ENCODE measurements at regions not wholly inside any gene's neighbourhood (a gene's known extent, or its start where the extent isn't known, plus 50 kb on each side); places are given as distances from the start of the nearest gene placed in this dataset.
A peak's percentile ranks its signal among the peaks of the same experiment; 100 is the strongest.
"Not testable (repeated sequence)": the region's sequence is repeated elsewhere in the genome, so short reads cannot be mapped to it uniquely, and the experiment has no call there.

GRCh38 chr10:38209332-38209731, 115.2 kb downstream of the ZNF37A start:
- DNase-seq, result no peak

- not testable (repeated sequence) for DNase-seq
Measured at GRCh38 chr10:38209748-38210147, 115.6 kb downstream of the ZNF37A start.

GRCh38 chr10:38212460-38212859, 118.3 kb downstream of the ZNF37A start:
- no peak for DNase-seq

GRCh38 chr10:38226385-38226784, 132.2 kb downstream of the ZNF37A start:
- DNase-seq, result no peak

GRCh38 chr10:38228394-38228793, 134.3 kb downstream of the ZNF37A start:
- no peak for DNase-seq

- not testable (repeated sequence) for DNase-seq
Measured at GRCh38 chr10:38238479-38238878, 144.3 kb downstream of the ZNF37A start.

GRCh38 chr10:38242061-38242649, 148.0 kb downstream of the ZNF37A start:
- not testable (repeated sequence) for DNase-seq

GRCh38 chr10:38248113-38248512, 154.0 kb downstream of the ZNF37A start:
- DNase-seq, result not testable (repeated sequence)

GRCh38 chr10:38252551-38252950, 158.4 kb downstream of the ZNF37A start:
- DNase-seq, result not testable (repeated sequence)

- DNase-seq, result not testable (repeated sequence)
Measured at GRCh38 chr10:38267555-38267954, 173.4 kb downstream of the ZNF37A start.

- not testable (repeated sequence) for DNase-seq
Measured at GRCh38 chr10:38271031-38271430, 176.9 kb downstream of the ZNF37A start.

GRCh38 chr10:38274879-38275278, 180.7 kb downstream of the ZNF37A start:
- not testable (repeated sequence) for DNase-seq

- not testable (repeated sequence) for DNase-seq
Measured at GRCh38 chr10:38292560-38292959, 198.4 kb downstream of the ZNF37A start.

- DNase-seq, result not testable (repeated sequence)
Measured at GRCh38 chr10:38310111-38310510, 216.0 kb downstream of the ZNF37A start.

- not testable (repeated sequence) for DNase-seq
Measured at GRCh38 chr10:38315090-38315805, 221.1 kb downstream of the ZNF37A start.

GRCh38 chr10:38321393-38321792, 227.3 kb downstream of the ZNF37A start:
- not testable (repeated sequence) for DNase-seq

- not testable (repeated sequence) for DNase-seq
Measured at GRCh38 chr10:38330306-38330705, 236.2 kb downstream of the ZNF37A start.

GRCh38 chr10:38331106-38331505, 237.0 kb downstream of the ZNF37A start:
- DNase-seq, result not testable (repeated sequence)

- DNase-seq, result not testable (repeated sequence)
Measured at GRCh38 chr10:38333699-38334098, 239.6 kb downstream of the ZNF37A start.

- not testable (repeated sequence) for DNase-seq
Measured at GRCh38 chr10:38350645-38351044, 256.5 kb downstream of the ZNF37A start.

GRCh38 chr10:38354410-38354809, 260.3 kb downstream of the ZNF37A start:
- DNase-seq, result not testable (repeated sequence)

- DNase-seq, result peak in 1 of 2 experiments; percentile 26
Measured at GRCh38 chr10:38355911-38356526, 261.9 kb downstream of the ZNF37A start.

GRCh38 chr10:38356527-38356926, 262.4 kb downstream of the ZNF37A start:
- peak in 1 of 2 experiments; percentile 2 for DNase-seq

- not testable (repeated sequence) for DNase-seq
Measured at GRCh38 chr10:38362514-38362913, 268.4 kb downstream of the ZNF37A start.
